Chondrocyte (in vitro differentiated cells): ENCODE measurements at regions not wholly inside any gene's neighbourhood (a gene's known extent, or its start where the extent isn't known, plus 50 kb on each side); places are given as distances from the start of the nearest gene placed in this dataset.

Source experiments
- DNase-seq: peaks from one replicate; pipeline ENCODE4 v3.0.0; 2021; ENCODE audit warnings: mixed read lengths, low spot score
- H3K27ac Mint-ChIP-seq: one replicate; pipeline ENCODE4 v1.8.0; 2021; ENCODE audit warnings: mild to moderate bottlenecking, moderate library complexity, mixed read lengths; ENCODE audit not compliant: unreplicated experiment
- H3K27me3 Mint-ChIP-seq: 2 replicates; pipeline ENCODE4 v1.8.0; 2021; ENCODE audit warnings: low read depth, mixed read lengths
- H3K36me3 Mint-ChIP-seq: 2 replicates; pipeline ENCODE4 v1.8.0; 2021; ENCODE audit warnings: low read depth, mixed read lengths
- H3K4me1 Mint-ChIP-seq: 2 replicates; pipeline ENCODE4 v1.8.0; 2021; ENCODE audit warnings: low read depth, mild to moderate bottlenecking, mixed read lengths
- H3K4me3 Mint-ChIP-seq: one replicate; pipeline ENCODE4 v1.8.0; 2021; ENCODE audit warnings: mild to moderate bottlenecking, moderate library complexity, mixed read lengths; ENCODE audit not compliant: unreplicated experiment
- H3K9me3 Mint-ChIP-seq: 2 replicates; pipeline ENCODE4 v1.8.0; 2021; ENCODE audit warnings: low read depth, mixed read lengths
- TF ChIP-seq, protein P1 (sequence below): fragments of 200-600 bp; sonication (generic); IDR thresholded peaks from 2 replicates; pipeline ENCODE4 v1.5.0; 2021; ENCODE audit warnings: antibody characterized with exemption, mild to moderate bottlenecking, moderate library complexity

DNA sequence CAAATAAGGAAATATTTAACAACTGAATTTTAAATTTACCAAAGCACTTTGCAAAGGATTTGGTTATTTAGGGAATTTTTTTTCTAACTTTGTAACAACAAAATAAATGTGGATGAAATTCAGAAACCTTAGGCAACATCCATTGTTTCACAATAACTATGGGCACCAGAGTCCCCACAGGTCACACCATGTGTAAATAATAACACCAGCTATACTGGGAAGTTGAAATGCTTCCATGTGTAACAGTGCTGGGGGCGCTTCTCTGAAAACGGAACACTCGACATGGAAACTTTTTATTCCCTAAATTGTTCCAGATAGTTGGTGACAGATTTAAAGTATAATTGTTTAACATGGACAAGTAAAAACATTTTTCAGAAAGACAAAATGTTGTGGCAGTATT, 818.6 kb downstream of the TNS3 start:
- TF ChIP-seq, protein P1, sequence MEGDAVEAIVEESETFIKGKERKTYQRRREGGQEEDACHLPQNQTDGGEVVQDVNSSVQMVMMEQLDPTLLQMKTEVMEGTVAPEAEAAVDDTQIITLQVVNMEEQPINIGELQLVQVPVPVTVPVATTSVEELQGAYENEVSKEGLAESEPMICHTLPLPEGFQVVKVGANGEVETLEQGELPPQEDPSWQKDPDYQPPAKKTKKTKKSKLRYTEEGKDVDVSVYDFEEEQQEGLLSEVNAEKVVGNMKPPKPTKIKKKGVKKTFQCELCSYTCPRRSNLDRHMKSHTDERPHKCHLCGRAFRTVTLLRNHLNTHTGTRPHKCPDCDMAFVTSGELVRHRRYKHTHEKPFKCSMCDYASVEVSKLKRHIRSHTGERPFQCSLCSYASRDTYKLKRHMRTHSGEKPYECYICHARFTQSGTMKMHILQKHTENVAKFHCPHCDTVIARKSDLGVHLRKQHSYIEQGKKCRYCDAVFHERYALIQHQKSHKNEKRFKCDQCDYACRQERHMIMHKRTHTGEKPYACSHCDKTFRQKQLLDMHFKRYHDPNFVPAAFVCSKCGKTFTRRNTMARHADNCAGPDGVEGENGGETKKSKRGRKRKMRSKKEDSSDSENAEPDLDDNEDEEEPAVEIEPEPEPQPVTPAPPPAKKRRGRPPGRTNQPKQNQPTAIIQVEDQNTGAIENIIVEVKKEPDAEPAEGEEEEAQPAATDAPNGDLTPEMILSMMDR = no peak
- Mint-ChIP-seq H3K4me1 (peaks cover 26% of the 10 kb centered on the region), H3K9me3 (no peaks in the 10 kb centered on the region), H3K27me3 (no peaks in the 10 kb centered on the region), H3K27ac (peak overlapping the region; percentile 93), H3K36me3 (peaks cover 3% of the 10 kb centered on the region), H3K4me3 (no peak overlapping the region)
- DNase-seq = no peak

DNA sequence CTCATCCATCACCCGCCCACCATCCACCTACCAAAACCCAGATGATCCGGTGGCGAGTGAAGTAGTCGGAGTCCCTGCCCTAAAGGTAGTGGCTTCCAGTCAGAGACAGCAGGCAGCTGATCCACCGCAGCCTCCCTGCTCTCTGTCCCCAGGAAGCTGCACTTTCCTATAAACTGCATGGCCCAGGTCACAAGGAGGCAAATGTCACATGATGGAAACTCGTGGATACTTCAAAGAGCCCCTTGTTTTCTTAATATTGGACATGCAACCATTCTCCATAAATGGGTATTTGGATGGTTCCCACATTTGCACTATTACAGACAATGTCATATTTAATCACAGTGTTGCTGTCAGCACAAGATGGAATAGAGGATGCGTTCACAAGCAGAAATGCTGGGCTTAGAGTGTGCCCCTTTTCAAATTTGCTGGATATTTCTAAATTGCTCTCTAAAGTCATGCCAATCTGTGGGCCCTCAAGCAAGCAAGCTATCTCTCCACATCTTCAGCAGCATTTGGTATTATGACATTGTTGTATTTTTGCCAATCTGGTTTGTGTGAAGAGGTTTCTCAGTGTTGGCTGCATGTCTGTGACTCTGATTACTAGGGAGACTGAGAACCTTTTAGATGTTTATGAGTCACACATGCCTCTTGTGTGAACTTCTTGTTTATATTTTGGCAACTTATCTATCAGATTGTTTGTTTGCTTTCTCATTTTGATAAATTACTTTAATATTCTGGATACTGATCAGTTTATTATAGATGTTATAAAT, 822.0 kb downstream of the TNS3 start:
- H3K4me3 Mint-ChIP-seq = no peak overlapping the region
- H3K4me1 Mint-ChIP-seq = peaks cover 43% of the 10 kb centered on the region
- H3K9me3 Mint-ChIP-seq = peaks cover 6% of the 10 kb centered on the region
- TF ChIP-seq, protein P1 = no peak
- no peaks in the 10 kb centered on the region for H3K27me3 Mint-ChIP-seq
- no peak for DNase-seq
- no peak overlapping the region for H3K27ac Mint-ChIP-seq
- peaks cover 2% of the 10 kb centered on the region for H3K36me3 Mint-ChIP-seq

DNA sequence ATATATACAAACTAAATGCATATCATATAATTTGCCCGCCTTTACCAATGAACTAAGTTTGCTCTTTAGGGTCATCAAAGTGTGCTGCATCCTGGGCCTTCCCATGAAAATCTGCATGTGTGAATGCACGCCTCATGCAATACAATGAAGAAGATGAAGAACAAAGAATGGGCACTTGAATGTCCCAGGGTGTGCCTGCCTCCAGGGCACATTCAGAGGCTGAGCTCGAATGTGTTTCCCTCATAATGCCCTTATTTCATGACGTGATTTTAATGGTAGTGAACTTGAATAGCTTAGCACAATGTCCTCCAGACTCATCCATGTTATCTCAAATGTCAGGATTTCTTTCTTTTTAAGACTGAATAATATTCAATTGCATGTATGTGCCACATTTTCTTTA, 824.9 kb downstream of the TNS3 start:
- Mint-ChIP-seq H3K4me3 (no peak overlapping the region), H3K4me1 (peaks cover 52% of the 10 kb centered on the region)

DNA sequence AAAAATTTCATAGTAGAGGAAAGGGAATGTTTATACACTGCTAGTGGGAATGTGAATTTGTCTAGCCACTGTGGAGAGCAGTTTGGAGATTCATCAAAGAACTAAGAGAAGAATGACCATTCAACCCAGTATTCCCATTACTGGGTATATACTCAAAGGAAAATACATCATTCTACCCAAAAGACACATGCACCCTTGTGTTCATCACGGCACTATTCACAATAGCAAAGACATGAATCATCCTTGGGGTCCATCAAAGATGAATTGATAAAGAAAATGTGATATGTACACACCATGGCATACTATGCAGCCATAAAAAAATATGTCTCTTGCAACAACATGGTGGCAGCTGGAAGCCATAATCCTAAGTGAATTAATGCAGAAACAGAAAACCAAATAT, 825.7 kb downstream of the TNS3 start:
- no peak for DNase-seq
- TF ChIP-seq, protein P1 = no peak
- no peak overlapping the region for H3K4me3 Mint-ChIP-seq
- no peaks in the 10 kb centered on the region for H3K27me3 Mint-ChIP-seq
- H3K36me3 Mint-ChIP-seq = no peaks in the 10 kb centered on the region
- H3K4me1 Mint-ChIP-seq = peaks cover 59% of the 10 kb centered on the region
- no peak overlapping the region for H3K27ac Mint-ChIP-seq
- peaks cover 6% of the 10 kb centered on the region for H3K9me3 Mint-ChIP-seq

More for the DNA sequence above, 824.9 kb downstream of the TNS3 start:
- Mint-ChIP-seq H3K36me3 (peaks cover 2% of the 10 kb centered on the region), H3K27ac (no peak overlapping the region), H3K27me3 (no peaks in the 10 kb centered on the region), H3K9me3 (peaks cover 6% of the 10 kb centered on the region)
- TF ChIP-seq, protein P1 = no peak
- DNase-seq = no peak

DNA sequence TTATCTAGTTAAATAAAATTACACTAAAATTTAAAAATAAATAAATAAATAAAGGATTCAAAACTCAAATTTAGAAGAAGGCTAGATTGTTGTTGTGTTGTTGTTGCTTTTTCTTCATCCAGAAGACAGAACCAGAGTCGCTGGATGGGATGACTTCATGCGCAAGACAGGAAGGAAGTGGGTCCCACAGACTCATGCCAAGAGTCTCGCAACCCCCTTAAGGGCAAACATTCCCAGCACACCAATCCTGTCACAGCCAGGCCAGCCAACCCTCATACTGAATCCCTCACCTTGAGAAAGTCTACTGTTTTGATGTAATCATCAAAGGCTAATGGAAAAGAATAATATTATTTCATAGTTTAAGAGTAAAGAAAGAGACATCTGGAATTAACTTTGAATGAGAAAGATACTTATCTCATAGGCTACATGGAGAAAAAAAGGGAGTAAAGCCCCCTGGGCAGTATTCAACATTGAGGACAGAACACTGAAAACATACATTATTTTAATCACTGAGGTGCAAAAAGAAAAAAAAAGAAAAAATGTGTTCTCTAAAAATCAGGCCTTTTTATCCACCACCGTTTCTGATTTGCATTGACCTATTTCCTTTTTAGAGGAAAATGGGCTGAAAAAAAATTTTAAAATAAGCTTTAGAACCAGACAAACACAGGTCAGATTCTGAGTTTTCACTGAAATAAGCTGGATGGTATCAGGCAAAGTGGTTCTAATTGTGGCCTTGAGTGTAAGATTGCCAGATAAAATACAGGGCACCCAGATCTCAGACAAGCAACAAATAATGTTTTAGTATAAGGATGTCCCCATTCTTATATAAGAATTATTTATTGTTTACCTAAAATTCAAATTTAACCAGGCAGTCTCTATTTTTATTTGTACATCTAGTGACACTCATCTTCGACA, 826.5 kb downstream of the TNS3 start:
- H3K36me3 Mint-ChIP-seq = no peaks in the 10 kb centered on the region
- peak overlapping the region; percentile 58 for H3K27ac Mint-ChIP-seq
- H3K4me3 Mint-ChIP-seq = no peak overlapping the region
- H3K27me3 Mint-ChIP-seq = no peaks in the 10 kb centered on the region
- TF ChIP-seq, protein P1 = no peak
- peaks cover 6% of the 10 kb centered on the region for H3K9me3 Mint-ChIP-seq
- DNase-seq = no peak
- H3K4me1 Mint-ChIP-seq = peaks cover 63% of the 10 kb centered on the region
